SK-N-SH treated with all-trans-retinoic acid at 6 μM for 48 hours (cell line): ENCODE measurements at regions not wholly inside any gene's neighbourhood (a gene's known extent, or its start where the extent isn't known, plus 50 kb on each side); places are given as distances from the start of the nearest gene placed in this dataset.

Source experiments
- ATAC-seq: fragments of 200-7000 bp; cut with Tn5 transposase; 3 replicates; pipeline ENCODE4 v1.9.1; 2020; ENCODE audit warnings: mild to moderate bottlenecking, moderate library complexity
- ARNTL ChIP-seq: fragments of 450-650 bp; formaldehyde crosslinking; IDR thresholded peaks from 2 replicates; pipeline ENCODE4 v1.5.0; 2020; ENCODE audit warnings: low read depth, mild to moderate bottlenecking, moderate library complexity, borderline replicate concordance
- CSDC2 ChIP-seq: fragments of 250-450 bp; sonication (Bioruptor Pico); IDR thresholded peaks from 2 replicates; pipeline ENCODE4 v1.5.0; 2020; ENCODE audit warnings: mild to moderate bottlenecking, moderate library complexity
- GLIS3 ChIP-seq: fragments of 250-450 bp; sonication (Bioruptor Pico); IDR thresholded peaks from 2 replicates; pipeline ENCODE4 v1.5.0; 2020; ENCODE audit warnings: mild to moderate bottlenecking, moderate library complexity
- ISL1 ChIP-seq: fragments of 250-450 bp; sonication (Bioruptor Pico); IDR thresholded peaks from 2 replicates; pipeline ENCODE4 v2.1.2; 2022; ENCODE audit warnings: mild to moderate bottlenecking, moderate library complexity
- OSR1 ChIP-seq: fragments of 250-450 bp; sonication (Bioruptor Pico); IDR thresholded peaks from 2 replicates; pipeline ENCODE4 v1.8.0; 2022; ENCODE audit warnings: moderate library complexity, mild to moderate bottlenecking, inconsistent platforms
- POU6F1 ChIP-seq: fragments of 250-450 bp; sonication (Bioruptor Pico); IDR thresholded peaks from 2 replicates; pipeline ENCODE4 v1.8.0; 2021; ENCODE audit warnings: low read depth, mild to moderate bottlenecking, moderate library complexity, borderline replicate concordance
- PPARA ChIP-seq: fragments of 250-450 bp; sonication (Bioruptor Pico); IDR thresholded peaks from 2 replicates; pipeline ENCODE4 v1.5.0; 2020; ENCODE audit warnings: mild to moderate bottlenecking, borderline replicate concordance
- RARB ChIP-seq: fragments of 250-450 bp; sonication (Bioruptor Pico); IDR thresholded peaks from 2 replicates; pipeline ENCODE4 v1.8.0; 2021; ENCODE audit warnings: mild to moderate bottlenecking, moderate library complexity
- SNAI2 ChIP-seq: fragments of 250-450 bp; sonication (Bioruptor Pico); IDR thresholded peaks from 2 replicates; pipeline ENCODE4 v1.5.0; 2020; ENCODE audit warnings: mild to moderate bottlenecking, moderate library complexity
- TCF4 ChIP-seq: fragments of 250-450 bp; sonication (Bioruptor Pico); IDR thresholded peaks from 2 replicates; pipeline ENCODE4 v1.8.0; 2021; ENCODE audit warnings: mild to moderate bottlenecking, moderate library complexity, borderline replicate concordance
- ZC3H10 ChIP-seq: fragments of 250-450 bp; sonication (Bioruptor Pico); IDR thresholded peaks from 2 replicates; pipeline ENCODE4 v1.5.1; 2021; ENCODE audit warnings: mild to moderate bottlenecking, moderate library complexity
- ZFP3 ChIP-seq: fragments of 250-450 bp; sonication (Bioruptor Pico); IDR thresholded peaks from 2 replicates; pipeline ENCODE4 v1.5.0; 2020; ENCODE audit warnings: mild to moderate bottlenecking, moderate library complexity
- ZFP30 ChIP-seq: fragments of 450-650 bp; formaldehyde crosslinking; IDR thresholded peaks from 2 replicates; pipeline ENCODE4 v1.5.0; 2022; ENCODE audit warnings: mild to moderate bottlenecking, moderate library complexity
- ZNF70 ChIP-seq: fragments of 450-650 bp; formaldehyde crosslinking; IDR thresholded peaks from 2 replicates; pipeline ENCODE4 v1.5.0; 2020; ENCODE audit warnings: mild to moderate bottlenecking, moderate library complexity
- ZNF8 ChIP-seq: fragments of 450-650 bp; formaldehyde crosslinking; IDR thresholded peaks from 2 replicates; pipeline ENCODE4 v1.5.0; 2020; ENCODE audit warnings: mild to moderate bottlenecking, moderate library complexity
- TF ChIP-seq, protein P1 (sequence below): fragments of 250-450 bp; sonication (Bioruptor Pico); IDR thresholded peaks from 2 replicates; pipeline ENCODE4 v1.5.0; 2020; ENCODE audit warnings: mild to moderate bottlenecking, moderate library complexity
- TF ChIP-seq, protein P2 (sequence below): fragments of 250-450 bp; sonication (Bioruptor Pico); IDR thresholded peaks from 2 replicates; pipeline ENCODE4 v1.5.1; 2020; ENCODE audit warnings: low read depth, mild to moderate bottlenecking, moderate library complexity
- TF ChIP-seq, protein P3 (sequence below): fragments of 250-450 bp; sonication (Bioruptor Pico); IDR thresholded peaks from 2 replicates; pipeline ENCODE4 v1.8.0; 2020; ENCODE audit warnings: mild to moderate bottlenecking, moderate library complexity, borderline replicate concordance
- TF ChIP-seq, protein P4 (sequence below): fragments of 250-450 bp; sonication (Bioruptor Pico); IDR thresholded peaks from 2 replicates; pipeline ENCODE4 v1.5.1; 2021; ENCODE audit warnings: mild to moderate bottlenecking, moderate library complexity

DNA sequence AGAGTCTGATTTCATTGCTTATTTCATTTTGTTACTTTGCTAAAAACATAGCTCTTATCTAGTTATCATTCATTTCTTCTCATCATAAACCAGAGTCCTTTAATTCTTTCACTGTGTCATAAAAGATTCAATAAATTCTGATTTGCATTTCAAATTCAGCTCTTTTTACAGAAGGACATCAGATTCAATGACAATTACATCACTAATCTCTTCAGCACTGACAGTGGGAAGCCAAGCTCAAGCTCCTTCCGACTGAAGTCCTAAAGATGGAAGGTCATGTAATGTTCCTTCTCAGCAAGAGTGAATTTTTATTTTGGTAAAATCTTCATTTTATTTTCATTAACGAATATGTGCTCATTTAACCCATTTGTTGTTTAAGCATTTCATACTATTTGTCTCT lies 530.7 kb upstream of the ADGRL2 start:
- no peak for ATAC-seq
- TF ChIP-seq TCF4 (CRISPR knock-in tag) (no peak), ARNTL (CRISPR knock-in tag) (no peak), ZC3H10 (CRISPR knock-in tag) (no peak), ZFP30 (CRISPR knock-in tag) (no peak), POU6F1 (CRISPR knock-in tag) (no peak), OSR1 (no peak), RARB (CRISPR knock-in tag) (no peak), GLIS3 (CRISPR knock-in tag) (no peak)
- TF ChIP-seq, protein P1, sequence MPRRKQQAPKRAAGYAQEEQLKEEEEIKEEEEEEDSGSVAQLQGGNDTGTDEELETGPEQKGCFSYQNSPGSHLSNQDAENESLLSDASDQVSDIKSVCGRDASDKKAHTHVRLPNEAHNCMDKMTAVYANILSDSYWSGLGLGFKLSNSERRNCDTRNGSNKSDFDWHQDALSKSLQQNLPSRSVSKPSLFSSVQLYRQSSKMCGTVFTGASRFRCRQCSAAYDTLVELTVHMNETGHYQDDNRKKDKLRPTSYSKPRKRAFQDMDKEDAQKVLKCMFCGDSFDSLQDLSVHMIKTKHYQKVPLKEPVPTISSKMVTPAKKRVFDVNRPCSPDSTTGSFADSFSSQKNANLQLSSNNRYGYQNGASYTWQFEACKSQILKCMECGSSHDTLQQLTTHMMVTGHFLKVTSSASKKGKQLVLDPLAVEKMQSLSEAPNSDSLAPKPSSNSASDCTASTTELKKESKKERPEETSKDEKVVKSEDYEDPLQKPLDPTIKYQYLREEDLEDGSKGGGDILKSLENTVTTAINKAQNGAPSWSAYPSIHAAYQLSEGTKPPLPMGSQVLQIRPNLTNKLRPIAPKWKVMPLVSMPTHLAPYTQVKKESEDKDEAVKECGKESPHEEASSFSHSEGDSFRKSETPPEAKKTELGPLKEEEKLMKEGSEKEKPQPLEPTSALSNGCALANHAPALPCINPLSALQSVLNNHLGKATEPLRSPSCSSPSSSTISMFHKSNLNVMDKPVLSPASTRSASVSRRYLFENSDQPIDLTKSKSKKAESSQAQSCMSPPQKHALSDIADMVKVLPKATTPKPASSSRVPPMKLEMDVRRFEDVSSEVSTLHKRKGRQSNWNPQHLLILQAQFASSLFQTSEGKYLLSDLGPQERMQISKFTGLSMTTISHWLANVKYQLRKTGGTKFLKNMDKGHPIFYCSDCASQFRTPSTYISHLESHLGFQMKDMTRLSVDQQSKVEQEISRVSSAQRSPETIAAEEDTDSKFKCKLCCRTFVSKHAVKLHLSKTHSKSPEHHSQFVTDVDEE (CRISPR knock-in tag): no peak
- TF ChIP-seq, protein P2, sequence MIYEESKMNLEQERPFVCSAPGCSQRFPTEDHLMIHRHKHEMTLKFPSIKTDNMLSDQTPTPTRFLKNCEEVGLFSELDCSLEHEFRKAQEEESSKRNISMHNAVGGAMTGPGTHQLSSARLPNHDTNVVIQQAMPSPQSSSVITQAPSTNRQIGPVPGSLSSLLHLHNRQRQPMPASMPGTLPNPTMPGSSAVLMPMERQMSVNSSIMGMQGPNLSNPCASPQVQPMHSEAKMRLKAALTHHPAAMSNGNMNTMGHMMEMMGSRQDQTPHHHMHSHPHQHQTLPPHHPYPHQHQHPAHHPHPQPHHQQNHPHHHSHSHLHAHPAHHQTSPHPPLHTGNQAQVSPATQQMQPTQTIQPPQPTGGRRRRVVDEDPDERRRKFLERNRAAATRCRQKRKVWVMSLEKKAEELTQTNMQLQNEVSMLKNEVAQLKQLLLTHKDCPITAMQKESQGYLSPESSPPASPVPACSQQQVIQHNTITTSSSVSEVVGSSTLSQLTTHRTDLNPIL: no peak
- TF ChIP-seq, protein P3, sequence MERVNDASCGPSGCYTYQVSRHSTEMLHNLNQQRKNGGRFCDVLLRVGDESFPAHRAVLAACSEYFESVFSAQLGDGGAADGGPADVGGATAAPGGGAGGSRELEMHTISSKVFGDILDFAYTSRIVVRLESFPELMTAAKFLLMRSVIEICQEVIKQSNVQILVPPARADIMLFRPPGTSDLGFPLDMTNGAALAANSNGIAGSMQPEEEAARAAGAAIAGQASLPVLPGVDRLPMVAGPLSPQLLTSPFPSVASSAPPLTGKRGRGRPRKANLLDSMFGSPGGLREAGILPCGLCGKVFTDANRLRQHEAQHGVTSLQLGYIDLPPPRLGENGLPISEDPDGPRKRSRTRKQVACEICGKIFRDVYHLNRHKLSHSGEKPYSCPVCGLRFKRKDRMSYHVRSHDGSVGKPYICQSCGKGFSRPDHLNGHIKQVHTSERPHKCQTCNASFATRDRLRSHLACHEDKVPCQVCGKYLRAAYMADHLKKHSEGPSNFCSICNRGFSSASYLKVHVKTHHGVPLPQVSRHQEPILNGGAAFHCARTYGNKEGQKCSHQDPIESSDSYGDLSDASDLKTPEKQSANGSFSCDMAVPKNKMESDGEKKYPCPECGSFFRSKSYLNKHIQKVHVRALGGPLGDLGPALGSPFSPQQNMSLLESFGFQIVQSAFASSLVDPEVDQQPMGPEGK (CRISPR knock-in tag): no peak

GRCh38 chr1:81264976-81265375 lies 535.8 kb upstream of the ADGRL2 start:
- TF ChIP-seq PPARA (CRISPR knock-in tag) (no peak), ARNTL (CRISPR knock-in tag) (no peak), SNAI2 (no peak), CSDC2 (CRISPR knock-in tag) (no peak), OSR1 (no peak), TCF4 (CRISPR knock-in tag) (no peak), ZFP3 (CRISPR knock-in tag) (no peak), ZNF70 (CRISPR knock-in tag) (no peak), ISL1 (CRISPR knock-in tag) (no peak), ZNF8 (no peak)
- TF ChIP-seq, protein P2: no peak
- TF ChIP-seq, protein P4, sequence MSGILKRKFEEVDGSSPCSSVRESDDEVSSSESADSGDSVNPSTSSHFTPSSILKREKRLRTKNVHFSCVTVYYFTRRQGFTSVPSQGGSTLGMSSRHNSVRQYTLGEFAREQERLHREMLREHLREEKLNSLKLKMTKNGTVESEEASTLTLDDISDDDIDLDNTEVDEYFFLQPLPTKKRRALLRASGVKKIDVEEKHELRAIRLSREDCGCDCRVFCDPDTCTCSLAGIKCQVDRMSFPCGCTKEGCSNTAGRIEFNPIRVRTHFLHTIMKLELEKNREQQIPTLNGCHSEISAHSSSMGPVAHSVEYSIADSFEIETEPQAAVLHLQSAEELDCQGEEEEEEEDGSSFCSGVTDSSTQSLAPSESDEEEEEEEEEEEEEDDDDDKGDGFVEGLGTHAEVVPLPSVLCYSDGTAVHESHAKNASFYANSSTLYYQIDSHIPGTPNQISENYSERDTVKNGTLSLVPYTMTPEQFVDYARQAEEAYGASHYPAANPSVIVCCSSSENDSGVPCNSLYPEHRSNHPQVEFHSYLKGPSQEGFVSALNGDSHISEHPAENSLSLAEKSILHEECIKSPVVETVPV (CRISPR knock-in tag): no peak
- TF ChIP-seq, protein P3 (CRISPR knock-in tag): no peak

More at GRCh38 chr1:81264976-81265375, 535.8 kb upstream of the ADGRL2 start:
- no peak for ATAC-seq
